Muscle of back (tissue), 3 donors: ENCODE measurements at regions not wholly inside any gene's neighbourhood (a gene's known extent, or its start where the extent isn't known, plus 50 kb on each side); places are given as distances from the start of the nearest gene placed in this dataset.

Source experiments
- DNase-seq, 3 donors: peaks; one replicate each; pipeline versions ENCODE4 v3.0.0 to v3.0.0-alpha.2; 2013

GRCh38 chr6:156564127-156564806, 212.9 kb upstream of the ARID1B start:
- DNase-seq: peak; percentile 67 to 86 (median 81)

- DNase-seq: no peak
Observed at GRCh38 chr6:156563714-156564113, 213.5 kb upstream of the ARID1B start.

GRCh38 chr6:156562636-156563035, 214.5 kb upstream of the ARID1B start:
- DNase-seq: no peak

- no peak for DNase-seq
Observed at GRCh38 chr6:156562019-156562418, 215.2 kb upstream of the ARID1B start.

- DNase-seq: no peak
Observed at GRCh38 chr6:156560476-156560875, 216.7 kb upstream of the ARID1B start.

GRCh38 chr6:156559162-156559690, 218.0 kb upstream of the ARID1B start:
- DNase-seq: no peak

- DNase-seq: no peak
Observed at GRCh38 chr6:156557911-156558259, 219.3 kb upstream of the ARID1B start.

GRCh38 chr6:156557251-156557910, 219.8 kb upstream of the ARID1B start:
- peak; percentile 7 to 25 (median 14) for DNase-seq

- no peak for DNase-seq
Observed at GRCh38 chr6:156556811-156557210, 220.4 kb upstream of the ARID1B start.

GRCh38 chr6:156555116-156555515, 222.1 kb upstream of the ARID1B start:
- DNase-seq: no peak

GRCh38 chr6:156554160-156554559, 223.0 kb upstream of the ARID1B start:
- DNase-seq: no peak

GRCh38 chr6:156552849-156553248, 224.3 kb upstream of the ARID1B start:
- no peak for DNase-seq

GRCh38 chr6:156550949-156551348, 226.2 kb upstream of the ARID1B start:
- no peak for DNase-seq

- no peak for DNase-seq
Observed at GRCh38 chr6:156545931-156546330, 231.2 kb upstream of the ARID1B start.

- DNase-seq: no peak
Observed at GRCh38 chr6:156545021-156545420, 232.2 kb upstream of the ARID1B start.

- DNase-seq: no peak
Observed at GRCh38 chr6:156544046-156544445, 233.1 kb upstream of the ARID1B start.

- DNase-seq: no peak
Observed at GRCh38 chr6:156543431-156543830, 233.7 kb upstream of the ARID1B start.

- no peak for DNase-seq
Observed at GRCh38 chr6:156538875-156539660, 238.1 kb upstream of the ARID1B start.

GRCh38 chr6:156534594-156534993, 242.6 kb upstream of the ARID1B start:
- DNase-seq: no peak

GRCh38 chr6:156533872-156534524, 243.2 kb upstream of the ARID1B start:
- no peak for DNase-seq

- no peak for DNase-seq
Observed at GRCh38 chr6:156526081-156526480, 251.1 kb upstream of the ARID1B start.

GRCh38 chr6:156525541-156525940, 251.6 kb upstream of the ARID1B start:
- no peak for DNase-seq
